ENCODE measurements at regions not wholly inside any gene's neighbourhood (a gene's known extent, or its start where the extent isn't known, plus 50 kb on each side); places are given as distances from the start of the nearest gene placed in this dataset.

DNA sequence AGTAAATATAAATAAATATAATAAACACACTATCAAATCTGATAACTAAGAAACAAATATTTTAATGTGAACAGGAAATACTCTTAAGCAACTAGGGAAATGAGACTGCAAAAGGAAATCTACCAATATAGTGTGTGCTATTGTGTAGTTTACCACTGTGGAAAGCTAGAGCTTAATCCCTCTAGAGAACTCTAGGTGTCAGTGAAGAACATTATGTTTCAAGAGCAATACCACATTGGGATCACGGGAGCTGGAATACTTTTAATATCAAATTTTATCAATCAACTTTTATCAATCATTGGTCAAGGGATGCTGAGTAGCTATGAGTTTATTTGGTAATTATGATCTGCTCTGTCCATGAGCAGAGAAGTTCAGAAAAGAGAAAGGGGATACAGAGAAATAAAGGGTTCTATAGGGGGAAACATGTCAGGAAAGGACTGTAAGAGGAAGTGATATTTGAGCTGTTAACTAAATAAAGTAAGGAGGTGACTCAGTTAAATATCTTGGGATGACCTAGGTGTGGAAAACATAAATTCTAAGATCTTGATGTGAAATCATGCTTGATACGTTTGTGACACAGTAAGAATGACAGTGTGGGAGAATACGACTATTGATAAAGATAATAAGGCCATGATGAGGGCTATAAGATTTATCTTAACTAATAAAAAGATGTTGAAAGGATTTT, 762.2 kb upstream of the ALCAM start:
- DNase-seq: no peak

DNA sequence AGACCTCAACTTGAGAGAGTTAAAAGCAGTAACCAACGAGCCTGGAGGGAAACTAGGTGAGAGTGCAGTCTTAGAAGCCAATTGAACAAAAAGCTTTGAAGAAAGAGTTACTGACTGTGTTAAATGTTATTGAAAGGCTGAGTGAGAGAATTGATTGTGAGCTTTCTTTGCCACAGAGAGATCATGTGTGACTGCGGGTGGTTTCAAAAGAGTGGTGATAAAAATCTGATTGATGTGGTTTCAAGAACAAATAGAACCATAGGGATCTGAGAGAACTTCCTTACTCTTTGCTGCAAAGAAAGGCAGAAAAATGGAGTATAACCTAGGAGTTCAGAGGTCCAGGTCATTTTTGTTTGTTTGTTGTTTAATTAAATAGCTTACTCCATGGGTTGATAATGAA, 759.9 kb upstream of the ALCAM start:
- DNase-seq: no peak

- DNase-seq: no peak
These were observed 755.7 kb upstream of the ALCAM start for GRCh38 chr3:104610730-104611652.

DNA sequence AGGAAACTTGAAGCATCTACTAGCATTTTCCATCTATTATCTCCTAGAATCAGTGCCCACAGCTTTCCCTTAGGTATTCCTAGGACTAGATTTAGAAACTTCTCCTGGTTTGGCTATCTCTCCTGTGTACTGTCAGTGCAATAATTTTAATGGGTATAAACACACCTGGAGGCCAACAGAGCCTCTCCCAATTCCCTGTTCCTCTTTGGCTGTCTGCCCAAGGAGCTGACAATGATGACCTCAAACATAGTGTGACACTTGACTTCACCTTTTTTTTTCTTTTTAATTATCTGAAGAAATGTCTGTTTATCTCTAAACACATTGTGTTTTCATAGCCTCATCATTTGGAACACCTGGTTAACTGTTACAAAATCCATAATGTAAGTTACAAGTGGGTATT, 754.5 kb upstream of the ALCAM start:
- no peak for DNase-seq

DNA sequence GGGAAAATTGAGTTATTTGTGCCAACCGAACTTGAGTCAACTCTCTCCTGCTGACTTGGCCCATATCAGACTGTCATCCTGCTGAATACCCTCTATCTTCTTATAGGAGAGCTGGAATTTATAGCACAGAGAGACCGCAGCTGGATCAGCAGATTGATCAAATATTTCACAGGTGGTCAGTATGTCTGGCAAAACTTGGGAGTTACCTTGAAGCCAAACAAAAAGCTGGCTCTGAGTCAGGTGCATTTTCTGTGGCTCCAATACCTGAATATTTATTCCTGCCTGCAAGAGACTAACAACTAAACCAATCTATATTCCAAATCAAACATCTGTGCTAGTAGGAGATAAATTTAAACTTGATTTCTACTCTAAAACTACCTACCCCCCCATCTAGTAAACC, 752.1 kb upstream of the ALCAM start:
- DNase-seq: no peak

DNA sequence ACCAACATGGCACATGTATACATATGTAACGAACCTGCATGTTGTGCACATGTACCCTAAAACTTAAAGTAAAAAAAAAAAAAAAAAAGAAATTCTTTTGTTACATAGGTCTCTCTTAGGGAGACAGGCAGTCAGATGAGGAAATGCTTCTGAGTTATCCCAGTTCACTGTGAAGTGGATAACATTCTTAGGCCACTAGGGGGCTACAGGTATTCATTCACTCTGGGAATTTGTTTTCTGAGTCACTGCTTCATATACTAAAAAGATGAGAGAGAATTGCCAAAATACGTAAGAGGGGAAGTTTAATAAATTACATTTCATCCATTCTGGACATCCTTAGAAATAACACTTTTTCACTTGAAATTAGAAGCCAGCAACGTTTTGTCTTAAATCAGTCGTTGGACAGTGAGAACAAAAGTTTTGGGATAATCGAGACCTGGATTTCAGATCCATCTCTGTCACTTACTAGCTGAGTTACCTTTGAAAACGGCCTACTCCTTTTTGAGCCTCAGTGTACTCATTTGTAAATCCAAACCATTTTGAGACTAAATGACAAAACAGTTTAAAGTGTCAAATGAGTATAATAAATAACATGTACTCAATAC, 738.4 kb upstream of the ALCAM start:
- no peak for DNase-seq

DNA sequence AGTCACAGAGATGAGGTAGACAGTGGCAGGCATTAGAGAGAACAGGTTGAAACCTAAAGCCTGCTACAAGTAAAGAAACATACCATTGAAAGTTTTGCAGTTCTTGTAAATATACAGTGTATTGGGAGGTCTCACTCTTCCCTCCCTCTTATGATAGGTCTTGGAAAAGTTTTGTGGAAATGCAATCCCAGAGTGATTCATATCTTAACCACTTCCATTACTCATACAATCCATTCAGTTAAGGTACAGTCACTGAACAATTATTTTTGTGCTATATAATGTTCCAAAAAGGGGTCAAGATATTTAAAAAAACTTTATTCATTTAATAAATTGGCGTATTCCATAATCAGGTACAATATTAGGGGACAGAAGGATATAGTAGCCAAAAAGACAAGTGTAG, 737.7 kb upstream of the ALCAM start:
- DNase-seq: no peak

GRCh38 chr3:104631254-104631653, 735.5 kb upstream of the ALCAM start:
- no peak for DNase-seq

DNA sequence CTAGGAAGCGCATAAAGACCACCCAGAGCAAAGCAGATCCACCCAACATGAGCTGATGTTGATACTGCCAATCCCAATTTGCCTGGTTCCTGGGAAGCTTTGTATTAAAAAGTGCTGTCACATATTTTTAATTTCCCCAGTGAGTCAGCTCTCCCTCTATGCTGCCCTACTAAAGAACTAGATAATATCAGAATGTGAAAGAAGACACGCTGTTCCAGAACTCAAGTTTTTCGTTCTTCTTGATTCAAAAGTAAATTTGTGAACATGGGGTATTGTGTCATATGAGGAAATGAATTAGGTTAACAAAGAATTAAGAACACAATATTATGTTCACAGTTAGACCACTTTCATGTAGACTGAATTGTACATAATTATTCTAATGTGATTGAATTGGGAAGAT, 734.2 kb upstream of the ALCAM start:
- no peak for DNase-seq

DNA sequence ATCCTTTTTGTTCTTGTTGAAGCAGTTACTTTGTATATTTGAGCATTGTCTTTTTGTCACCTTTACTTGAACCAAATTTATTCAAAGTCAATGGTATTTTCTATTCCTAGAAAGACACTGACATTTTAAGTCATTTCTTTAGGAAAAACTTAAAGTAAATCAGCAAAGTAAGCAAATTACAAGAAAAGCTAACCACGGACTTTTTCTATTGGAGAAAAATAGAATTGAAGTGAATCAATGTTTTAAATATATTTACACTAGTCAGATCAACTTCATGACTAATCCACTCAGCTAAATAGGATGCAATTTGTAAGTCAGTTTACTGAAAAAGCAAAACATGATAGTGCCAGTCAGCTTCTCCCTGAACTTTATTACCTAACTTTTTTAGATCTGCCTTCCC, 733.8 kb upstream of the ALCAM start:
- DNase-seq: no peak

DNA sequence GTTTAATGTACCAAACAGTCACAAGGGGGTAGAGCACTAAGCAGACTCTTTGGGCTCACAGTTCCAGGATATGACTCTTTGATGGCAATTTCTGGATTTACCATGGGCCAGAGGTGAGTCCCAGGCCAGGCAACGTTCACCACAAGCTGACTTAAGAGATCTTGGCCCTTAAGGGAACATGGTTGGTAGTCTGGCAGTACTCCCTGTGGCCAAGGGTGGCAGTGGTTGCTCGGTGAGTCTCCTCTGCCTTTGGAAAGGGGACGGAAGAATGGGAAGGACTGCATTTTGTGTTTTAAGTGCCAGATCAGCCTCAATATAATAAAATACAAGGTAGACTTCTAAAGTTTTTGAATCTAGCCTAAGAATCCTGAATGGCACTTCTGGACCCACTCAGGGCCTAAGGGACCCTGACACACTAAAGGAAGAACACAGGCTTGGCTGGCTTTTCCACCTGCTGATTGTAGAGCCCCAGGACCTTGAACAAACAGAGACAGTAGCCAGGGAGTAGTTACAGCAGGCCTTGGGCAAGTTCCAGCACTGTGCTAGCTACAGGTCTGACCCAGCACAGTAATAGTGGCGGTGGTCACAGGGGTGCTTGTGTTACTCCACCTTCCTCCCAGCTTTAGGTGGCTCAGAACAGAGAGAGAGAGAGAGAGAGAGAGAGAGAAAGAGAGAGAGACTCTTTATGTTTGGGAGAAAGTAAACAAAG, 730.7 kb upstream of the ALCAM start:
- no peak for DNase-seq

GRCh38 chr3:104642827-104643226, 723.9 kb upstream of the ALCAM start:
- DNase-seq: no peak

DNA sequence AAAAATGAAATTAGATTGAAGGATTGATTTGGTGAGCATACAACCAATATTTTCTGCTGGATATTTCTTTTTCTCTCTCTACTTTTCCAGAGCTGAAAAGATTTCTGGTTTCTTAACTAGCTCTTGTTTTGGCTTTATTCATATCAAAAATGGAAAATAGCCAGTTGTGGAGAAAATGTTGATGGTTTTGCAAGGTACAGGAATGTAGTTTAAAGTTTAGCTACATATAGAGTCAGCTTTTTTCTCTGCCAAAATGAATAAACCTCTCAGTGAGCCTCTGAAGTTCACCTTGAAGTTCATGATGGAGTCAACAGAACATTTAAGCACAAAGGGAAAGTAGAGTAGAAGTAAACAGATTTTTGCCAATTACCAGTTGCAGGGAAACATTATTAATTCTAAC, 720.5 kb upstream of the ALCAM start:
- no peak for DNase-seq

- DNase-seq: no peak
These were observed 717.9 kb upstream of the ALCAM start for GRCh38 chr3:104648823-104649222.

DNA sequence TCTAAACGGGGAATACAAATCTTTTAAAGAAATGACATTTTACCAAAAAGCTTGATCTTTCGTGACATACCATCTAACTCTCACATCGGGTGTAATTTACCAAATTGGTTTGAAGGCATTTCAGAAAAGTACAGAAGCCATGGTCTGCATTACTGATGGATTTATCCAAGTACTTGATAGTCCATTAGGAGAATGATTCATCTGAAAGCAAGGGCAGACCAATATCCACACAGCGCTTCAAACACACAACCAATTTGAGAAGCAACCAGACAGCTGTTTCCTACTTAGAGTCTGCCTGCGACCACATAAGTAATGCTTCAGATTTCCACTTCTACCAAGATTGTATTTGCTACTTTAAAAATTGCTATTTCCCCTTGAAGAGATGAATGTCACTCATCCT, 697.6 kb upstream of the ALCAM start:
- no peak for DNase-seq

- DNase-seq: no peak
These were observed 694.4 kb upstream of the ALCAM start for GRCh38 chr3:104672331-104672730.

GRCh38 chr3:104673981-104674380, 692.7 kb upstream of the ALCAM start:
- DNase-seq: no peak

- DNase-seq: no peak
These were observed 690.5 kb upstream of the ALCAM start for GRCh38 chr3:104676241-104676640.

DNA sequence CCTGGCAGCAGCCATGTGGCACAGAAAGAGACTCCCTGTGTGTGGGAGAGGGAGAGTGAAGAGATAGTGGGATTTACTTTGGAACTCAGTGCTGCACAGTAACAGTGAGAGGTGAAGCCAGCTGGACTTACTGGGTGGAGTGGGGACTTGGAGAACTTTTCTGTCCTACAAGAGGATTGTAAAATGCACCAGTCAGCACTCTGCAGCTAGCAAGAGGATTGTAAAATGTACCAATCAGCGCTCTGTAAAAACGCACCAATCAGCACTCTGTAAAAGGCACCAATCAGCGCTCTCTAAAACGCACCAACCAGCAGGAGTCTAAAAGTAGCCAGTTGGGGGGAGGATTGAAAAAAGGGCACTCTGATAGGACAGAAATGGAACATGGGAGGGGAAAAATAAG, 688.8 kb upstream of the ALCAM start:
- DNase-seq: no peak

- no peak for DNase-seq
These were observed 681.2 kb upstream of the ALCAM start for GRCh38 chr3:104685492-104685891.

DNA sequence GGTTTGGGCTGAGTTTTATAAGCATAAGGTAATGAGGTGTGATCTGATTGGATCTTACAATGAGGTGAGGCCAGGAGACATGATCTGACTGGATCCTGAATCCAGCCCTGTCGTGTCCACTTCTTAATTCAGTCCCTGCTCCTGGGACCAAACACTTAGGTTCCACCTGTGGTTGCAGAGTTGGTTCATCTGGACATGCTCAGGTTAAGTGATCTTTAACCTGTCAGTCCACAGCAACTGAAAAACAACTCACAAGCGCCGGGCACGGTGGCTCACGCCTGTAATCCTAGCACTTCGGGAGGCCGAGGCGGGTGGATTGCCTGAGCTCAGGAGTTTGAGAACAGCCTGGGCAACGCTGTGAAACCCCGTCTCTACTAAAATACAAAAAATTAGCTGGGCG, 679.3 kb upstream of the ALCAM start:
- DNase-seq: no peak

- peak; percentile 16 for DNase-seq
These were observed 670.2 kb upstream of the ALCAM start for GRCh38 chr3:104696470-104696869.

DNA sequence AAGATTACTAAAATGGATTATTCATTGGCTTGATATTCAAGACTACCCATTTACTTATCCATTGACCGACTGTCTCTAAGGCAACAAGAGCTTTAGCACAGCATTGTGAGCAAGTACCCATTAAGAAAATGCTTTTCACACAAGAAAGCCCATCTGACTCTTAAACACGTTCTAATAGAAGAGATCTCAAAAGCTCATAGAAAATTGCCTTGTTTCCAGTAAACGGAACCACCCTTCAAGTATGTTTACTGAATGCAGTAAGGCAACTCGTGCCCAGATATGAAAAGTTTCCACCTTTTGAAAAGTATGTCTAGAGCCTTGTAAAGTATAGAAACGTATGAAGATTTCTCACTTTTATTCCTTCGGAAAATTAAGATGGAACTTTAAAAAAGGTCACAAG, 655.3 kb upstream of the ALCAM start:
- no peak for DNase-seq
